ENCODE measurements at regions not wholly inside any gene's neighbourhood (a gene's known extent, or its start where the extent isn't known, plus 50 kb on each side); places are given as distances from the start of the nearest gene placed in this dataset.

- Histone ChIP-seq H3K27me3 (replicated peaks) (no peaks in the 10 kb centered on the region), H3K27ac (no peak overlapping the region), H3K4me1 (replicated peaks) (no peaks in the 10 kb centered on the region), H3K4me3 (no peak overlapping the region), H3K36me3 (no peaks in the 10 kb centered on the region), H3K9me3 (replicated peaks) (peaks cover 5% of the 10 kb centered on the region; the same call in 1 of the 2 replicates)
- no peak for DNase-seq (ENCODE audit: low read depth in 1 of 2, low spot score in 2 of 2)
These were observed 659.3 kb upstream of the ARRDC4 start for GRCh38 chr15:97301166-97301565.

GRCh38 chr15:97316362-97316761, 644.1 kb upstream of the ARRDC4 start:
- peaks cover 6% of the 10 kb centered on the region; the same call in 1 of the 2 replicates for H3K9me3 ChIP-seq (replicated peaks)

GRCh38 chr15:97317163-97317562, 643.3 kb upstream of the ARRDC4 start:
- Histone ChIP-seq H3K27ac (no peak overlapping the region), H3K27me3 (replicated peaks) (no peaks in the 10 kb centered on the region), H3K4me3 (no peak overlapping the region), H3K36me3 (no peaks in the 10 kb centered on the region), H3K9me3 (replicated peaks) (0 out of 2 replicates have a peak, but pooled peaks cover 6% of the 10 kb centered on the region), H3K4me1 (replicated peaks) (no peaks in the 10 kb centered on the region)
- no peak for DNase-seq (ENCODE audit: low read depth in 1 of 2, low spot score in 2 of 2)

More at GRCh38 chr15:97316362-97316761, 644.1 kb upstream of the ARRDC4 start:
- Histone ChIP-seq H3K4me3 (no peak overlapping the region), H3K27ac (no peak overlapping the region), H3K4me1 (replicated peaks) (no peaks in the 10 kb centered on the region), H3K36me3 (no peaks in the 10 kb centered on the region), H3K27me3 (replicated peaks) (no peaks in the 10 kb centered on the region)
- no peak for DNase-seq (ENCODE audit: low read depth in 1 of 2, low spot score in 2 of 2)

GRCh38 chr15:97319291-97319690, 641.2 kb upstream of the ARRDC4 start:
- H3K4me3 ChIP-seq = no peak overlapping the region
- no peaks in the 10 kb centered on the region for H3K4me1 ChIP-seq (replicated peaks)
- no peaks in the 10 kb centered on the region for H3K27me3 ChIP-seq (replicated peaks)
- no peak overlapping the region for H3K27ac ChIP-seq
- H3K9me3 ChIP-seq (replicated peaks) = 0 out of 2 replicates have a peak, but pooled peaks cover 3% of the 10 kb centered on the region
- no peaks in the 10 kb centered on the region for H3K36me3 ChIP-seq
- no peak for DNase-seq (ENCODE audit: low read depth in 1 of 2, low spot score in 2 of 2)

- H3K36me3 ChIP-seq = no peaks in the 10 kb centered on the region
- H3K27me3 ChIP-seq (replicated peaks) = no peaks in the 10 kb centered on the region
- no peak overlapping the region for H3K27ac ChIP-seq
- no peak for DNase-seq (ENCODE audit: low read depth in 1 of 2, low spot score in 2 of 2)
- no peaks in the 10 kb centered on the region for H3K4me1 ChIP-seq (replicated peaks)
- no peak overlapping the region for H3K4me3 ChIP-seq
- 0 out of 2 replicates have a peak, but pooled peaks cover 2% of the 10 kb centered on the region for H3K9me3 ChIP-seq (replicated peaks)
These were observed 614.3 kb upstream of the ARRDC4 start for GRCh38 chr15:97346221-97346620.

GRCh38 chr15:97350813-97351212, 609.7 kb upstream of the ARRDC4 start:
- no peak overlapping the region for H3K4me3 ChIP-seq
- H3K27ac ChIP-seq = no peak overlapping the region

GRCh38 chr15:97383516-97383915, 577.0 kb upstream of the ARRDC4 start:
- Histone ChIP-seq H3K9me3 (replicated peaks) (no peaks in the 10 kb centered on the region; the same call in 1 of the 2 replicates), H3K27ac (no peak overlapping the region), H3K36me3 (no peaks in the 10 kb centered on the region), H3K27me3 (replicated peaks) (no peaks in the 10 kb centered on the region), H3K4me1 (replicated peaks) (no peaks in the 10 kb centered on the region), H3K4me3 (no peak overlapping the region)
- no peak for DNase-seq (ENCODE audit: low read depth in 1 of 2, low spot score in 2 of 2)

More at GRCh38 chr15:97350813-97351212, 609.7 kb upstream of the ARRDC4 start:
- no peaks in the 10 kb centered on the region for H3K27me3 ChIP-seq (replicated peaks)
- DNase-seq (ENCODE audit: low read depth in 1 of 2, low spot score in 2 of 2) = no peak
- H3K9me3 ChIP-seq (replicated peaks) = no peaks in the 10 kb centered on the region
- no peaks in the 10 kb centered on the region for H3K4me1 ChIP-seq (replicated peaks)
- no peaks in the 10 kb centered on the region for H3K36me3 ChIP-seq

GRCh38 chr15:97386940-97387339, 573.6 kb upstream of the ARRDC4 start:
- no peaks in the 10 kb centered on the region for H3K36me3 ChIP-seq
- H3K9me3 ChIP-seq (replicated peaks) = peaks cover 7% of the 10 kb centered on the region; the same call in 1 of the 2 replicates
- no peak for DNase-seq (ENCODE audit: low read depth in 1 of 2, low spot score in 2 of 2)
- H3K27ac ChIP-seq = no peak overlapping the region
- no peaks in the 10 kb centered on the region for H3K27me3 ChIP-seq (replicated peaks)
- H3K4me3 ChIP-seq = no peak overlapping the region
- H3K4me1 ChIP-seq (replicated peaks) = no peaks in the 10 kb centered on the region

GRCh38 chr15:97401195-97401594, 559.3 kb upstream of the ARRDC4 start:
- no peak for DNase-seq (ENCODE audit: low read depth in 1 of 2, low spot score in 2 of 2)

GRCh38 chr15:97401970-97402369, 558.5 kb upstream of the ARRDC4 start:
- H3K9me3 ChIP-seq (replicated peaks) = peaks cover 9% of the 10 kb centered on the region; the same call in 1 of the 2 replicates
- no peaks in the 10 kb centered on the region for H3K4me1 ChIP-seq (replicated peaks)

More at GRCh38 chr15:97401195-97401594, 559.3 kb upstream of the ARRDC4 start:
- Histone ChIP-seq H3K4me1 (replicated peaks) (no peaks in the 10 kb centered on the region), H3K4me3 (no peak overlapping the region), H3K36me3 (no peaks in the 10 kb centered on the region), H3K9me3 (replicated peaks) (peaks cover 9% of the 10 kb centered on the region; the same call in 1 of the 2 replicates), H3K27ac (no peak overlapping the region), H3K27me3 (replicated peaks) (no peaks in the 10 kb centered on the region)

GRCh38 chr15:97406841-97407240, 553.7 kb upstream of the ARRDC4 start:
- Histone ChIP-seq H3K36me3 (no peaks in the 10 kb centered on the region), H3K4me1 (replicated peaks) (no peaks in the 10 kb centered on the region), H3K9me3 (replicated peaks) (peaks cover 4% of the 10 kb centered on the region), H3K27ac (no peak overlapping the region), H3K4me3 (no peak overlapping the region), H3K27me3 (replicated peaks) (no peaks in the 10 kb centered on the region)
- no peak for DNase-seq (ENCODE audit: low read depth in 1 of 2, low spot score in 2 of 2)

More at GRCh38 chr15:97401970-97402369, 558.5 kb upstream of the ARRDC4 start:
- DNase-seq (ENCODE audit: low read depth in 1 of 2, low spot score in 2 of 2) = no peak
- no peak overlapping the region for H3K4me3 ChIP-seq
- no peak overlapping the region for H3K27ac ChIP-seq
- H3K36me3 ChIP-seq = no peaks in the 10 kb centered on the region
- no peaks in the 10 kb centered on the region for H3K27me3 ChIP-seq (replicated peaks)

- Histone ChIP-seq H3K27ac (no peak overlapping the region), H3K4me3 (no peak overlapping the region), H3K9me3 (replicated peaks) (no peaks in the 10 kb centered on the region; the same call in none of the 2 replicates), H3K27me3 (replicated peaks) (no peaks in the 10 kb centered on the region), H3K36me3 (no peaks in the 10 kb centered on the region), H3K4me1 (replicated peaks) (no peaks in the 10 kb centered on the region)
- no peak for DNase-seq (ENCODE audit: low read depth in 1 of 2, low spot score in 2 of 2)
These were observed 549.5 kb upstream of the ARRDC4 start for GRCh38 chr15:97410897-97411575.

- Histone ChIP-seq H3K27ac (no peak overlapping the region), H3K4me1 (replicated peaks) (no peaks in the 10 kb centered on the region), H3K36me3 (no peaks in the 10 kb centered on the region), H3K4me3 (no peak overlapping the region), H3K9me3 (replicated peaks) (no peaks in the 10 kb centered on the region), H3K27me3 (replicated peaks) (no peaks in the 10 kb centered on the region)
- no peak for DNase-seq (ENCODE audit: low read depth in 1 of 2, low spot score in 2 of 2)
These were observed 540.4 kb upstream of the ARRDC4 start for GRCh38 chr15:97420130-97420529.

- Histone ChIP-seq H3K27me3 (replicated peaks) (no peaks in the 10 kb centered on the region), H3K36me3 (no peaks in the 10 kb centered on the region), H3K4me1 (replicated peaks) (no peaks in the 10 kb centered on the region), H3K9me3 (replicated peaks) (no peaks in the 10 kb centered on the region), H3K27ac (no peak overlapping the region), H3K4me3 (no peak overlapping the region)
- no peak for DNase-seq (ENCODE audit: low read depth in 1 of 2, low spot score in 2 of 2)
These were observed 534.9 kb upstream of the ARRDC4 start for GRCh38 chr15:97425596-97425995.
